Jurkat, Clone E6-1 (cell line): ENCODE measurements at regions not wholly inside any gene's neighbourhood (a gene's known extent, or its start where the extent isn't known, plus 50 kb on each side); places are given as distances from the start of the nearest gene placed in this dataset.

ENCODE experiments used
- DNase-seq: peaks from one replicate; pipeline ENCODE4 v3.0.0-alpha.2; 2011; ENCODE audit warnings: low read depth, low spot score
- H3K4me3 ChIP-seq: 2 replicates; pipeline ENCODE4 v1.5.1; 2011; ENCODE audit warnings: mild to moderate bottlenecking, low read length, control low read depth, moderate library complexity

GRCh38 chr3:14283813-14284438 is 105.3 kb downstream of the LSM3 start:
- no peak overlapping the region for H3K4me3 ChIP-seq
- no peak for DNase-seq

- H3K4me3 ChIP-seq: no peak overlapping the region
- no peak for DNase-seq
Measured at GRCh38 chr3:14284694-14285547, 106.3 kb downstream of the LSM3 start.

GRCh38 chr3:14285548-14285925 is 106.9 kb downstream of the LSM3 start:
- DNase-seq: peak; percentile 31
- no peak overlapping the region for H3K4me3 ChIP-seq

- peak; percentile 69 for DNase-seq
- H3K4me3 ChIP-seq: no peak overlapping the region
Measured at GRCh38 chr3:14286887-14287500, 108.4 kb downstream of the LSM3 start.

- H3K4me3 ChIP-seq: no peak overlapping the region
- no peak for DNase-seq
Measured at GRCh38 chr3:14288177-14288788, 109.7 kb downstream of the LSM3 start.

GRCh38 chr3:14288833-14289451 is 110.3 kb downstream of the LSM3 start:
- no peak overlapping the region for H3K4me3 ChIP-seq
- no peak for DNase-seq

GRCh38 chr3:14289590-14290461 is 111.2 kb downstream of the LSM3 start:
- DNase-seq: no peak
- H3K4me3 ChIP-seq: no peak overlapping the region

- no peak for DNase-seq
- no peak overlapping the region for H3K4me3 ChIP-seq
Measured at GRCh38 chr3:14290631-14291385, 111.6 kb upstream of the SLC6A6 start.

GRCh38 chr3:14295037-14295436 is 107.4 kb upstream of the SLC6A6 start:
- DNase-seq: no peak
- no peak overlapping the region for H3K4me3 ChIP-seq

GRCh38 chr3:14295801-14296200 is 106.6 kb upstream of the SLC6A6 start:
- no peak for DNase-seq
- H3K4me3 ChIP-seq: no peak overlapping the region

- no peak overlapping the region for H3K4me3 ChIP-seq
- DNase-seq: no peak
Measured at GRCh38 chr3:14297305-14297704, 105.1 kb upstream of the SLC6A6 start.

GRCh38 chr3:14297784-14298236 is 104.6 kb upstream of the SLC6A6 start:
- no peak for DNase-seq
- H3K4me3 ChIP-seq: no peak overlapping the region

GRCh38 chr3:14298442-14298841 is 104.0 kb upstream of the SLC6A6 start:
- H3K4me3 ChIP-seq: no peak overlapping the region

GRCh38 chr3:14298991-14299555 is 103.3 kb upstream of the SLC6A6 start:
- no peak overlapping the region for H3K4me3 ChIP-seq
- DNase-seq: no peak

More at GRCh38 chr3:14298442-14298841, 104.0 kb upstream of the SLC6A6 start:
- no peak for DNase-seq

- DNase-seq: no peak
- H3K4me3 ChIP-seq: no peak overlapping the region
Measured at GRCh38 chr3:14299767-14300166, 102.6 kb upstream of the SLC6A6 start.

- no peak for DNase-seq
- no peak overlapping the region for H3K4me3 ChIP-seq
Measured at GRCh38 chr3:14300721-14301399, 101.5 kb upstream of the SLC6A6 start.

- no peak overlapping the region for H3K4me3 ChIP-seq
- no peak for DNase-seq
Measured at GRCh38 chr3:14301558-14301957, 100.8 kb upstream of the SLC6A6 start.
